ENCODE measurements at regions not wholly inside any gene's neighbourhood (a gene's known extent, or its start where the extent isn't known, plus 50 kb on each side); places are given as distances from the start of the nearest gene placed in this dataset.

GRCh38 chr7:140283472-140283871 is 106.7 kb upstream of the KDM7A start:
- Mint-ChIP-seq H3K27me3 (ENCODE audit: unreplicated experiment) (no peaks in the 10 kb centered on the region), H3K36me3 (ENCODE audit: unreplicated experiment) (no peaks in the 10 kb centered on the region), H3K27ac (ENCODE audit: unreplicated experiment) (no peak overlapping the region), H3K4me1 (ENCODE audit: low read depth, unreplicated experiment) (no peaks in the 10 kb centered on the region), H3K9me3 (ENCODE audit: unreplicated experiment) (peaks cover 6% of the 10 kb centered on the region), H3K4me3 (ENCODE audit: unreplicated experiment) (no peak overlapping the region)
- no peak for DNase-seq
- TF ChIP-seq CTCF (IDR thresholded peaks at IDR 0.05; ENCODE audit: partially characterized antibody, unreplicated experiment): no peak

GRCh38 chr7:140281960-140282359 is 105.2 kb upstream of the KDM7A start:
- Mint-ChIP-seq H3K27me3 (ENCODE audit: unreplicated experiment) (no peaks in the 10 kb centered on the region), H3K27ac (ENCODE audit: unreplicated experiment) (no peak overlapping the region), H3K4me1 (ENCODE audit: low read depth, unreplicated experiment) (no peaks in the 10 kb centered on the region), H3K4me3 (ENCODE audit: unreplicated experiment) (no peak overlapping the region), H3K9me3 (ENCODE audit: unreplicated experiment) (peaks cover 6% of the 10 kb centered on the region), H3K36me3 (ENCODE audit: unreplicated experiment) (no peaks in the 10 kb centered on the region)
- no peak for DNase-seq
- TF ChIP-seq CTCF (IDR thresholded peaks at IDR 0.05; ENCODE audit: partially characterized antibody, unreplicated experiment): no peak

DNA sequence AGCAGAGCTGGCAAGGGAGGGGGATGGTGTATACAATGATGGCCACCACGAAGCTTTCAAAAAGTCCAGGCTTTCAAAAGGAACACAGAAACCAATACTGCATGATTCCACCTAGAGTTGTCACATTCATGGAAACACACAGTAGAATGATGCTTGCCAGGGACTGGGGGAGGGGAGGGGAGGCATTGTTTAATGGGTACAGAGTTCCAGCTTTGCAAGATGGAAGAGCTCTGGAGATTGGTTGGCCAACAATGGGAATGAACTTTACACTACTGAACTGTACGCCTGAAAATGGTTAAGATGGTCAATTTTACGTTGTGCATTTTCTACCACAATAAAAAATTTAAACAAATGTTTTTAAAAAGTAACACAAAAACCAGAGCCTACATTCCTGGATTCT is 104.5 kb upstream of the KDM7A start:
- H3K27me3 Mint-ChIP-seq (ENCODE audit: unreplicated experiment): no peaks in the 10 kb centered on the region
- no peak overlapping the region for H3K27ac Mint-ChIP-seq (ENCODE audit: unreplicated experiment)
- peaks cover 6% of the 10 kb centered on the region for H3K9me3 Mint-ChIP-seq (ENCODE audit: unreplicated experiment)
- H3K36me3 Mint-ChIP-seq (ENCODE audit: unreplicated experiment): no peaks in the 10 kb centered on the region
- no peaks in the 10 kb centered on the region for H3K4me1 Mint-ChIP-seq (ENCODE audit: low read depth, unreplicated experiment)
- H3K4me3 Mint-ChIP-seq (ENCODE audit: unreplicated experiment): no peak overlapping the region
- TF ChIP-seq CTCF (IDR thresholded peaks at IDR 0.05; ENCODE audit: partially characterized antibody, unreplicated experiment): no peak
- no peak for DNase-seq

DNA sequence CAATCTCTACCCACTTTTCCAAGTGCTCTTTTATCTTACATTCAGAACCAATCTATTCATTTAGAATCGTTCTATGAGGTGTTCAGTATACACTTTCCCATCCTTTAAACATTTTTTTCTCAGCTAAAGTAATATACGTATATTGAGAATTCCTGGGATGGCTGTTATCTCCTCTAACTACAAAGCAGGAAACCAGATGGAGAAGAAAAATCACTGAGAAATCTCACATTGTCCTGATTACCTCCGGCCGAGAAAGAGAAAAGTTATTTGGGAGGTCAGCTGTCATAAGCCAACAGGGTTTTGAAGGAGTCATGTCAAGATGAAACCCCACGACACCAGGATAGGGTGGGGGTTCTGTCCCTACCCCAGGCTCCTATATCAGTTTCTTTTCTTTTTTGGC is 99.2 kb upstream of the KDM7A start:
- no peak overlapping the region for H3K27ac Mint-ChIP-seq (ENCODE audit: unreplicated experiment)
- TF ChIP-seq CTCF (IDR thresholded peaks at IDR 0.05; ENCODE audit: partially characterized antibody, unreplicated experiment): no peak
- no peaks in the 10 kb centered on the region for H3K36me3 Mint-ChIP-seq (ENCODE audit: unreplicated experiment)
- H3K4me1 Mint-ChIP-seq (ENCODE audit: low read depth, unreplicated experiment): no peaks in the 10 kb centered on the region
- no peaks in the 10 kb centered on the region for H3K27me3 Mint-ChIP-seq (ENCODE audit: unreplicated experiment)
- H3K4me3 Mint-ChIP-seq (ENCODE audit: unreplicated experiment): no peak overlapping the region
- DNase-seq: no peak
- peaks cover 2% of the 10 kb centered on the region for H3K9me3 Mint-ChIP-seq (ENCODE audit: unreplicated experiment)

DNA sequence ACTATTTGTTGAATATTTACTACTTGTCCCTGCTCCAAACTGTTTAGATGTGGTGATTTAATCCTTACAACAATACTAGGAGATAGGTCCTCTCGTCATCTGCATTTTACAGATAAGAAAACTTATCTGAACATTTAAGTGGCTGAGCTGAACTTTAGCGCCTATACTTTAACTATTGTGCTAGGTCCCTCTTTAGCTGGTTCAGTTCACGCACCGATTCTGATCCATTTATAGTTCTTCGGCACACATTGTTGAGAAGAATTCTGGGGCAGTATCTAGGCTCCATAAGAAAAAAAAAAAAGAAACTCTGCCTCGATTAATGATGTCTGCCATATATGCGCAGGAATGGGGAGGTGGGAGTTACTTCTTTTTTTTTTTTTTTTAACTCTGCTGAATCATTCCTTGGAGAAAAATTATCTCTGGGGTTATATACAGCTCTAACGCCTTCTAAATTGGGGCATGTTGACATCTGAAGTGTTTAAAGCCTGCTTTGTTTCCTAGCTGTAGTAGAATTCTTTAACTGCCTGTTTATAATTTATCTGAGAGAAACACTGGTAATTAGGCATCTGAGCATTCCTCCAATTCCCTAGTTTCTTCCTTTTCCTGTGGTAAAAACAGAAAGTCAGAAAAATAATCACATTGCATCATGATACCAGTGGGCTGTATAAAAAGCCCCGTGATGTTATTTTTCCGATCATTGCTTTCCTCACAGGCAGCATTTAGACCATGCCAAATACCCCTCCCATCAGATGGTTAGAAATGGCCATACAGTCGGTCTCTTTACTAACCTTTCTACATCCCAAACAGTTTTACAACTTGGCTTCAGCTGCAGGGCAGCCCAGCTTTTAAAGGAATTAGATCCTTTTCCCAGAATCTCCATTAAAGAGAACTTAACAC is 98.5 kb upstream of the KDM7A start:
- Mint-ChIP-seq H3K4me3 (ENCODE audit: unreplicated experiment) (no peak overlapping the region), H3K9me3 (ENCODE audit: unreplicated experiment) (peaks cover 2% of the 10 kb centered on the region), H3K27me3 (ENCODE audit: unreplicated experiment) (no peaks in the 10 kb centered on the region), H3K36me3 (ENCODE audit: unreplicated experiment) (no peaks in the 10 kb centered on the region), H3K4me1 (ENCODE audit: low read depth, unreplicated experiment) (no peaks in the 10 kb centered on the region), H3K27ac (ENCODE audit: unreplicated experiment) (no peak overlapping the region)
- no peak for TF ChIP-seq CTCF (IDR thresholded peaks at IDR 0.05; ENCODE audit: partially characterized antibody, unreplicated experiment)
- DNase-seq: no peak
